SW480 (cell line): ENCODE measurements at regions not wholly inside any gene's neighbourhood (a gene's known extent, or its start where the extent isn't known, plus 50 kb on each side); places are given as distances from the start of the nearest gene placed in this dataset.
"Not testable (repeated sequence)": the region's sequence is repeated elsewhere in the genome, so short reads cannot be mapped to it uniquely, and the experiment has no call there.

Experiments
- DNase-seq: peaks from one replicate; pipeline ENCODE4 v3.0.0-alpha.2; 2016; ENCODE audit warnings: low spot score

DNA sequence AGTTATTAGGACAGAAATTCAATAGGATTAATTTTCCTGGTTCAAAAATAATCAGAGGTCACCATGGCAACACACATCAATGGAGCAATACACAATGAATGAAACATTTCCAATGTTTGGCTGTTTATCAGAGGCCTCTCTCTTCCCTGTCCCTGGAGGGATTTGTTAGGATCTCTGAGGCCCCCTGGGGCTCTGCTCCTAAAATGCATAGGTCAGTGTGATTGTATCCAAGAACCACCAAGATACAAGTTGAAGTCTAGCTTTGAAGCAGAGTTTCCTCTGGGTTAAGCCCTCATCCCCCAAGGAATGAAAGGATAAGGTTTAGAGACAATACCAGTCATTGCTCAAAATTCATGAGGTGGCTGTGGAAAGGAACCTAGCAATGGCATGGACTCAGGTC, 561.2 kb upstream of the C16orf82 start:
- no peak for DNase-seq

DNA sequence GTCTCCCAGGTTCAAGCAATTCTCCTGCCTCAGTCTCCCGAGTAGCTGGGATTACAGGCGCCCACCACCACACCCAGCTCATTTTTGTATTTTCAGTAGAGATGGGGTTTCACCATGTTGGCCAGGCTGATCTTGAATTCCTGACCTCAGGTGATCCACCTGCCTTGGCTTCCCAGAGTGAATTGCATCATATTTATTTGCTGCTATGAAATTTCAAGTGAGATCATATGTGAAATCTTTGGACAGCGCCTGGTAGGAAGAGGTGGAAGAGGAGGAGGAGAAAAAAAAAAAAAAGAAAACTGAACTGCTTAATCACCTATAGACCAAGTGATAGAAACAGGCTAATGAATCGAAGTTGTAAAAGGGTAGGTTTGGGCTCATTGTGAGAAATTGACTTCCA, 557.8 kb upstream of the C16orf82 start:
- not testable (repeated sequence) for DNase-seq

DNA sequence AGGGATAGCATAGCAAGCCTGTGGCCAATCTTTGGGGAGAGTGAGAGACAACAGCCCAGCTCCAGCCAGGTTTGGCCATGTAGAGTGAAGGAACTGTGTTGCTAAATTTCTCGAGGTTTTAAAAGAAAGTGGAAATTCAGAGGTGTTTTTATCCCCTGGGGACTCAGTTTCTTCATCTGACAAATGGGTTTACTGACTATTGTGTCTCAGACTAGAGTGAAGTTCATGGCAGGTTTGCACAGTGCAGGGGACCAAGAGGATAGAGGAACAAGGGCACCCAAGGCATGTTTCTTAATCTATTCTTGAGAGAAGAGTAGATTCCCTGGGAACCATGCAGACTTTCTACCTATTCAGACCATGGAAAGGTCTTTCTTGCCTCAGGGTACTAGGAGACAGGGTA, 555.8 kb upstream of the C16orf82 start:
- no peak for DNase-seq

DNA sequence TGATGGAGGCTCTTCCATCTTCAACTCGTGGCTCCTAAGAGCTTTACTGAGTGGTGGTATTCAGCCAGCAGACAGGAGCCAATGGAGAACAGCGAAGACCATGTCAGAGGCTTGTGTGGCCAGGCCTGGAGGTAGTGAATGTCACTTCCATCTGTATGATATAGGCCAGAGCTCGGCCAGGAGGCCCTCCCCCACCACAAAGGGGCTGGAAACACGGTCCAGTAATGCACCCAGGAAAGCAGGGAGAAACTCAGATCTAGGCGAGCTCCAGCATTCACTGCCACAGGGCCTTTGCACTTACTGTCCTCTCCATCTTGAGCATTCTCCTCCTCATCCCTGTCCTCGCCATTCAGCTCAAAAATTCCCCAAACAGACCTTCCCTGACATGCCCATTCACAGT, 555.3 kb upstream of the C16orf82 start:
- no peak for DNase-seq

DNA sequence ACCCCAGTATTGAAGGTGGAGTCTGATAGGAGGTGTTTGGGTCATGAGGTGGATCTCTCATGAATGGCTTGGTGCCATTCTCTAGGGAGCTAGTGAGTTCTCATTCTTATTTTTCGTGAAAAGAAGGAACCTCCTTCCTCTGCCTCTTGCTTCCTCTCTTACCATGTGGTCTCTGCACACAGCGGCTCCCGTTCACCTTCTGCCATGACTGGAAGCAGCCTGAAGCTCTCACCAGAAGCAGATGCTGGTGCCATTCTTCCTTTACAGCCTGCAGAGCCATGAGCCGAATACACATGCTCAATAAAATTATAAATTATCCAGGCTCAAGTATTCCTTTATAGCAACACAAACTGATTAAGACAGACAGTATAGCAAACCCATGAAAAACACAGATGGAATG, 545.1 kb upstream of the C16orf82 start:
- no peak for DNase-seq

DNA sequence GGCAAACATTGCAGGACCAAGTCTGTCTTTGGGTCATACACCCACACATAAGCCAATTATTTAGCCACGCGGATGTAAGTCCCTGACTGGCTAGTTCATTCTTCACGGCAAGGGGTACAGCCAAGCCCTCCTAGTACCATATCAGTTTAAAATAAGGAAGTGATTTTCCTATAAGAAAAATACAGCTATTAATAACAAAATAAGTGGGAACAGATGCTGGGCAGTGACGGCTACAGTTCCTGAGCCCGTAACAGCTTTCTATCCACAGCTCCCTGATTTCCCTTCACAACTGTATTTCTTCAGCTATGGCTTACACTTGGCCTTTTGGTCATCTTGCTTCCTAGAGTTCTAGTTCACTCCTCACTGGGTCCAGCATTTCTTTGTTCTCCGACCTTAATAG, 542.4 kb upstream of the C16orf82 start:
- no peak for DNase-seq

DNA sequence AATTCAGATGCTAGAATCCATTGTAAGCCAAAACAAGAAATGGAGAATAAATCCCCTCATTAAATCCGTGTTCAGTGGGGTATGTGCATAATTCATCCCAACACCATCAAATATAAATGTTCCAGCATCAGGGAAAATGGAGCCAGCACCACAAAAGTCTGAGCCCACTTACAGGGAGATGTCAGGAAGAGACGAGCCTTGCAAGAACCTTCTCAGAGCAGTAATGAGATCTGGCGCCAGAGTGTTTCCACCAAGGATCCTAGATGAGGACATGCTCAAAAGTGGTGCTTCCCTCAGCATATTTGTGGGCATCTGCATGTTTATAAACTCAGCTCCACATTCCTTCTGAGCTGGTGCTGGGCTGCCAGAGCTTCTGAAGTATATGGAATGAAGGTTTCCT, 541.9 kb upstream of the C16orf82 start:
- DNase-seq = no peak

DNA sequence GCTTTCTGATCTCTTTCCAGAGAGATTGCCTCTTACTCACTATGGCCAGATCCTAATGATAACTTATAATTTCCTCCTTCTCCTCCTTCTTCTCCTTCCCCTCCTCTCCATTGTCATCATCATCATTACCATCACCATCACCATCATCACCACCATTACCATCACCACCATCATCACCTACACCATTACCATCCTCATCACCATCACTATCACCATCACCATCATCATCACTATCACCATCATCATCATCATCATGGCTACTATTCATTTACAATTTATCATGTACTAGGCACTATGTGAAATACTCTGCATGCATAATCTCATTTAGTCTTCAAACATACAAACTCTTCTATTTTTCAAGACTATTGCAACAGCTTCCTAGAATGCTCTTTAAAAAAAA, 540.9 kb upstream of the C16orf82 start:
- no peak for DNase-seq

DNA sequence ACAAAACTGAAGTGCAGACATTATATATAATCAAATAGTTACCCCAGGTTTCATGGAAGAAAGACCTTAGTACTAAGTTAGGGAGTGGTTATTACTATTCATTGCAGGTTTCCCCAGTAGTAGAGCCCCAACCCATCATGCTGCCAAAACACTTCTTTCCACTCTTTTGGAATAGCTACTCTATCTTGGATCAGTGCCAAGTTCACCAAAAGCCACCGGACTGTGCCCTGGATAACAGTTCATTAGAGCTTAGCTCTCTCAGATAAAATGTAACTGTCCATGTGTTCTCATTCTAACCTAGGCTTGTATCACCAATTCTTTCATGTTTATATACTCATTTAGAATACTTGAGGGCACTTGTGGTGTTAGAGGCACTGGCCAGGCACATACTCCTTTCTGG, 540.1 kb upstream of the C16orf82 start:
- DNase-seq = no peak

DNA sequence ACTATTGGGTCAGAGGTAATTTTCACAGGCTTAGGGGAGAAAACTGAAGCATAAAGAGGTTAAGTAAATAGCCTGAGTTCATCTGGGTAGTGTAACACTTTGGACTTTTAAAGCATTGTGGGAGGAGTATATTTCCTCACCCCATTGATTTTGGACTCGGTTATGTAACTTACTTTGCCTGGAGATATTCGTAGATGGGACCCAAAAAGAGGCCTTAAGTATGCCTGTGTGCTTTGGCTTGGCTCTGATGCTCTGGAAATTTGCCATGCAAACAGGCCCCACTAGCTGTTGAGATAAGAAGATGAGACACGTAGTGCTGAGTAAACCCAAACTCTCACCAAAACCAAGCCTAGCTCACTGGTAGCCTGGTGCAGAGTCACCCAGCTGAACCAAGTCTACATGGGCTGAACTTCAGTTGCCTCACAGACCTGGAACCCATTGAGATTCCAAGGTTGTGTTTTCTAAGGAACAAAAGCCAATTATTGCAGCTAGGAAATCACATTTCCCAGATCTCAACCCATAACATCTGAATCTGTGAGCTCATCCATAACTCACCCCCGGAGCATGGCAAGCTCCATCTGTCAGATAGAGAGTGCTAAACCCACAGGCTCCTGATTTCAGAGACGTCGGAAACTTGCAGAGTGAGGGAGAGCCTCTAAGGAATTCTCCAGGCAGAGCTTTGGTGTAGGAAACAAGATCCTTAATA, 536.0 kb upstream of the C16orf82 start:
- DNase-seq = no peak

DNA sequence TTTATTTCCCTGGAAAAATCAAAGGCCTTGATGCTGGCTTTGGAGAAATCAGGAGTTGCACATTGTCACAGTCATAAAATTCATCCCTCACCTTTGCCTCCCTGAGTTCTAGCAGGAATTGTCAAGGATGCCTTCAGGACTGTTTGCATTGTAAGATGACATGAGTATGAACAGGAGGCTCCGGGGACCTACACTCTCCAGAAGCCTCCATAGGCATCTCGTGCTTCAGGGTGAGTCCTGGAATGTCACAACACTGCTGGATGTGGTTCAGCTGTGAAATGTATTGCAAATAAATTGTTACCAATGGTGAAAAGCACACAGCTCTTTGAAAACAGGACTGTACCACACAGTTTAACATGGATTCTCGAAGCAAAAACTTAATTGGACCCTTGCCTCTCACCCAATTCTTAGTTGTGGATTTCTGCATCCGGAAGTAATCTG, 535.4 kb upstream of the C16orf82 start:
- no peak for DNase-seq

DNA sequence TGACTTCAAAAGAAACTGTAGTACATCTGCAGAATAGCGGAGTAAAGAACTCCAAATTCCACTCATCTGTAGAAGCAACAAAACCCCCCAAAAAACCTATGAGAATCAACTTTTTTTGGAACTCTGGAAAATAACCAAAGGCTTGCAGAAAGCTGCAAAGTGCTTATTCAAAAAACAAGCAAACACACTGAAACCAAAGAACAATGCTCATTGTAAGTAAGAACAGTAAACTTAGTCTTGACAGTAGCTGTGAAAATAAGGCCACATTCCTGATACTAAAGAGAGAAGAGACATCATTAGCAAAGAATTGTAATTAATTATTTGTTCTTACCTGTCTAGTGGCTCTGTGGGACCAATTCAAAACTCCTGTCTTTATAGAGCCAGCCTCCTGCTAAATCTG, 534.3 kb upstream of the C16orf82 start:
- DNase-seq = no peak

DNA sequence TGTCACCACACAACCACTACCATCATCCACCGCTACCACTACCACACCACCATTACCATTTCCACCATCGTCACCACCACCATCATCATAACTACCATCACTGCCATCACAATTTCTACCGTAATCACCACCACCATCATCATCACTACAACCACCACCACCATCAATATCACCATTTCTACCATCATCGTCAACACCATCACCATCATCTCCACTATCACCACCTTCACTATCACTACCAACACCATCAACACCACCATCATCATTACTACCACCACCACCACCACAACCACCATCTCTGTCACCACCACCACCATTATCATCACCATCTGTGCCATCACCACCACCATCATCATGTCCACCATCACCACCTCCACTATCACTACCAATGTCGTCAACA, 524.5 kb upstream of the C16orf82 start:
- no peak for DNase-seq

DNA sequence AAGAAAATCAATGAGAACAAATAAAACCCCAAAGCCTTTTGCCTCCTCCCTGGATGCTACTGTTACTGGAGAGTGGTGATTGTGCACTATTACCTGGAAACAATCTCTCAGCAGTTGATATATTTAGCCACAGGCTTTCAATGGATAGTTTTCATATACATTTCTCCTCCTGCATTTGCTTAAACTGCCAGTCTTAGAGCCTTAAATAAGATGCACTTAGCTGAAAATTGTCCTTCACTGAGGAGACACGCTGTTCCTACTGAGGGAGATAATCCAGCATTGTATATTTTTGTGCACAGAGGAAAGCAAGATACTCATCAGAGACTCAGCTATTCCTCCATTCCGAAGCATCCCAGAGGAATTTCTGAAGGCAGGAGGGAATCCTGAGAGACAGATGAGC, 520.2 kb upstream of the C16orf82 start:
- no peak for DNase-seq

DNA sequence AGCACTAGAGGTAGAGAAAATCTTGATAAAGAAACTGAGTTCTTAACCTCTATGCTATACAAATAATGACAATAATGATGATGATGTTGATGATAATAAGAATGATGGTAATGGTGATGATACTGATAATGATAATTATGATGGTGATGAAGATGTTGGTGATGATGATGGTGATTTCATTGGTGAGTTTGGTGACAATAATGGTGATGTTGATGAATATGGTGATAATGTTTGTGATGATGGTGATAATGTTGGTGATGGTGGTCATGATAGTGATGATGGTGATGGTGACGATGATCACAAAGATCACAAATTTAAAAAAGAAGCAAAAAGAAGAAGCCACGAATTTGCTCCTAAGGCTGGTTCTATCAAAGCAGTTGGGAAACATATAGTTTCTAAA, 519.0 kb upstream of the C16orf82 start:
- no peak for DNase-seq

DNA sequence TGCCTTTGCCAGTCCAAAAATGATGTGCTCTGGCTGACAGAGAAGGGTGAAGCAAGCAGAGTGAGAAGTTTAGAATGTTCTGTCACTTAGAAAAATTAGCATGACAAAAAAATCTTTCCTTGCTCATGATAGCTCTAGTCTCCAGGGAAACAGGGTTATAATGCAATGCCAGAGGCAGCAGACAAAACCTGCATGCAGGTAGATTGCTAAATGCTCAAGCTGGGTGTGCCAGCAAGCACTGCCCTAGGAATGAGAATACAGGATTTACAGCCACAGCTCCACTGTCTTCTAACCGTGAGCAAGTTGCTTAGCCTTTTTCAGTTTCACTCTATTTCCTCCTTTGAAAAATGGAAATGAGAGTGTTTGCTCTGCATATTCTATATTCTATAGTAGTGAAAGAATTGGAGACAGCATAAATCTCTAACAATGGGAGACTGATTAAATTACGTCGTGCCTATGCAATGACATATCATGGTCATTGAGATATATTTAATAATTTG, 516.6 kb upstream of the C16orf82 start:
- no peak for DNase-seq

DNA sequence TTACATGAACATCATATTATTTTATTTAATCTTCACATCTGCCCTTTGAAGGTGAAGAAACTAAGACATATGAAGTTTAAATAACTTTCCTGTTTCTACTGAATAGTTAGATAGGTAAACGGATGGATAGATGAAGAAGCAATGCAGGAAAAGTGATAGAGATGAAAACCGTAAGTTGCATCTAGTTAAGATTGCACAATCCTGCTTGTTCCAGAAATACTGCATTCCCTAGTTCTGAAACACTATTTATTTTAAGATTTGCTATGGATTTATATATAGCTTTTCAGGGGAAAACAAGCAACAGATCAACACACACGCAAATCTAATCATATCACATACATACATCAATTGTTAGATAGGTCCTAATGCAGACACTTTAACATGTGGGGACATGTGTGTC, 512.7 kb upstream of the C16orf82 start:
- no peak for DNase-seq

DNA sequence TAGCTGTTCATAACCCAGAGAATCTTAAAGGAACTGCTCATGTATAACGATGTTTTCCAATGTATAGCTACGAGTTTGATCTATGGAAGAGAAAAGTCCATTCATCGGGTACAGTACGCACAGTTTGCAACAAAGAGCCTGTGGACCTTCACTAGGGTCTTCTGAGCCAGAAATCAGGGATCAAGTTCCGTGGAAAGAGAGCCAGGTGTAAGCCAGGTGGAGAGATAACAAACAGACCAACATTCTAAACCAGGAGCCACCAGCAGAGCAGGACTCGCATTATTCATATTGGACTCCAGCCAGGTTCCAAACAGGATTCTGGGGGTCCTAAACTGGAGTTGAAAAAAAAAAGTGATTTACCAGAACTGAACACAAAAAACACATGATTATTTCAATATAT, 505.4 kb upstream of the C16orf82 start:
- no peak for DNase-seq

DNA sequence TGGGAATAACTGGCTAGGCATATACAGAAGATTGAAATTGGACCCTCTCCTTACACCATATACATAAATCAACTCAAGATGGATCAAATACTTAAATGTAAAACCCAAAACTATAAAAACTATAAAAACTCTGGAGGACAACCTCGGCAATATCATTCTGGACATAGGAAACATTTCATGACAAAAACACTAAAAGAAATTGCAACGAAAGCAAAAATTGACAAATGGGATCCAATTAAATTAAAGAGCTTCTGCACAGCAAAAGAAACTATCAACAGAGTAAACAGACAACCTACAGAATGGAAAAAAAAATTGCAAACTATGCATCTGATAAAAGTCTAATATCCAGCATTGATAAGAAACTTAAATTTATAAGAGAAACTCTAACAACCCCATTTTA, 503.7 kb upstream of the C16orf82 start:
- no peak for DNase-seq

DNA sequence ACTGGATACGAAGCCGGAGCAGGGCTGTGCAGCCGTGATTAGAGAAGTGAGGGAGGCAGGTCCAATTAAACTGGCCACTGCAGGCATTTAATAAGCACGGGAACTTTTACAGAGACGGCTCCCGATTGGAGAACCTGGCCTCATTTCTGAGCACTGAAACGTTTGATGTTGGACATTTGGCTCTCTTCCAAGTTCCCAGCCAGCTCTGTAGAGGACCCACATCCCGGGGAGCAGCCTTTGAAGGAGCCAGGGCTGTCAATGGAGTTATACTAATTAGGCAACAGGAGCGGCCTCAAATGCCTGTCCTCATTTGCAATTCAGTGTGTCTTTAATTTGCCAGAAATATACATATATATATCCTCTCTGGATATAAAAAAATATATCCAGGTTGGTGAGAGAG, 499.4 kb upstream of the C16orf82 start:
- DNase-seq = peak; percentile 26

DNA sequence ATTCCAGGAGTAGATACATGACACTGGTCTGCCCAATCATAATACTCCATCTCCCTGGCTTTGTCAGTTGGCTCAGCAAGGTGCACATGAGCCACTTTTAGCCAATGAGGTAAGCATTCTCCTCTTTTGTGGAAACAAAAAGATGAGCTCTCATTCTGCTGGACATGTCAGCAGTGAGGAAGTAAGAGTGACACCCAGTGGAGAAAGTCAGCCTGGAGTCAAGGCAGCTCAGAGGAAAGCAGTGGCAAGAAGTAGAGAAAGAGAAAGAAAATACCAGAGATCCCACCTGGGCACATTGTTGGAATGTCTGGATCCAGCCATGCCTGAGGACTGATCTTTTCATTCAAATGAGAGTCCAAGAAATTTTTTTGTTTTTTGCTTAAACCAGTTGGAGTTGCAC, 496.9 kb upstream of the C16orf82 start:
- peak; percentile 42 for DNase-seq

DNA sequence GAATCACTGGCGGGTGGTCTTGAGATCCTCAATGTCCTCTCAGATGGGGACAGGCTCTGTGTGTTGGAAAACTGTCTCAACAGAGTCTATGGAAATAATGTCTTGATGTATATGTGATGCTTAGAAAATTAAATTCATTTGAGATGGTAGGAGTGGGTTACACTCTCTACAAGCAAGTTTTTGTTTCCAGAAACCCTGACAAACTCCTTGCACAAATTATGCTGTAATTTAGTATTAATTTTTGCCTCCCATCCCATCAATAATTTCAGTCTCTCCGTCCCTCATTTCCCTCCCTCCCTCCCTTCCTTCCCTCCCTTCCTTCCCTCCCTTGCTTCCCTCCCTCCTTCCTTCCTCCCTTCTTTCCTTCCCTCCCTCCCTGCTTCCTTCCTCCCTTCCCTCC, 488.0 kb upstream of the C16orf82 start:
- no peak for DNase-seq

DNA sequence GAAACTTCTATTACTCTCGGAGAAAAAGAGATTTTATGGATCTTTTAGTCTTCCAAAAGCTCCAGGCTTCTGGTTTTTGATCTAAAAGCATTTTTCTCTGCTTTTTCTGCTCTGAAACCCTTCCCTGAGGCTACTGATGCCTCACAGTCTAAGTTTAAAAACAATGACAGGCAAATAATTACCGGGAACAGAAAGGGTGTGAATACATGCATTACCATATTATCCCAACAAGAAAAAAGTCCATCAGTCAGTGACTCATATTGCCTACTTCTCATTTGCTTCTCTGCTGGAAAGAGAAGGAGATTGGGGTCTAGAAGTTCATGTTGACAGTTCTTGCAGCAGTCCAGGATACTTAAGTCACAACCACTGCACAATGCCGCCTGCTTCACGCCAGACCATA, 482.9 kb upstream of the C16orf82 start:
- no peak for DNase-seq

DNA sequence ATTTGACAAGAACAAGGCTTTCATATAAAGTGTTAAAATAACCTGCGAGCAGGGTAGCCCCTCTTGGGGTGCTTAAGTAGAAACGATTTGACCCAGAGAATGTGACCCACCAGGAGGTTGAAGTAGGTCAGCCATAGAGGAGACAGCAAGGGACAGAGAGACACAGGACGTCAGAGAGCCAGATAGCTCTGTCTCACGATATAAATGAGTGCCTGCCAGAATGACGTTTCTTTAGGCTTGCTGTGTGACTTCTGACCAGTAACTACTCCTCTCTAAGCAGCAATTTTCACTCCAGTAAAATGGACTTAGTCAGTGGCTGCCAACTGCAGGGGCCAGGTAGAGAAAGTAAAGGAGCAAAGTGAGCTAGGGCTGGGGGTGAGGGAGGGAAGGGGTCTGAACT, 473.0 kb upstream of the C16orf82 start:
- DNase-seq = no peak

DNA sequence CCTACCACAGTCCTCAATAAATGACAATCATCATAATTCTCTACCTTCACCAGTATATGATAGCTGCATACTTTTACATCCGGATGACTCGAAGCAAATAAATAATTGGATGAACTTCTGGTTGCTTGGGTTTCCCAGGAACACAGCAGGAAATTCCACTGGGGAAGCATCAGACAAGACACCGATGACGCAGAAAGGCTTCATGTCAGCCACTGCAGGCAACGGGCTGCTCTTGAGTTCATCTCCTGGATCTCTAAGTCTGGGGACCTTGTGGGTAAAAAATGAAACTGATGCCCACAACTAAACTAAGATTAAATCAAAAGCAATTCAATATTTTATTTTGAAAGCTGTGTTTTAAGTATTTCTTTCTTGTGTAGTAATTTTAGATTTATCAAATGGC, 472.1 kb upstream of the C16orf82 start:
- DNase-seq = no peak
